ENCODE measurements at regions not wholly inside any gene's neighbourhood (a gene's known extent, or its start where the extent isn't known, plus 50 kb on each side); places are given as distances from the start of the nearest gene placed in this dataset.

DNA sequence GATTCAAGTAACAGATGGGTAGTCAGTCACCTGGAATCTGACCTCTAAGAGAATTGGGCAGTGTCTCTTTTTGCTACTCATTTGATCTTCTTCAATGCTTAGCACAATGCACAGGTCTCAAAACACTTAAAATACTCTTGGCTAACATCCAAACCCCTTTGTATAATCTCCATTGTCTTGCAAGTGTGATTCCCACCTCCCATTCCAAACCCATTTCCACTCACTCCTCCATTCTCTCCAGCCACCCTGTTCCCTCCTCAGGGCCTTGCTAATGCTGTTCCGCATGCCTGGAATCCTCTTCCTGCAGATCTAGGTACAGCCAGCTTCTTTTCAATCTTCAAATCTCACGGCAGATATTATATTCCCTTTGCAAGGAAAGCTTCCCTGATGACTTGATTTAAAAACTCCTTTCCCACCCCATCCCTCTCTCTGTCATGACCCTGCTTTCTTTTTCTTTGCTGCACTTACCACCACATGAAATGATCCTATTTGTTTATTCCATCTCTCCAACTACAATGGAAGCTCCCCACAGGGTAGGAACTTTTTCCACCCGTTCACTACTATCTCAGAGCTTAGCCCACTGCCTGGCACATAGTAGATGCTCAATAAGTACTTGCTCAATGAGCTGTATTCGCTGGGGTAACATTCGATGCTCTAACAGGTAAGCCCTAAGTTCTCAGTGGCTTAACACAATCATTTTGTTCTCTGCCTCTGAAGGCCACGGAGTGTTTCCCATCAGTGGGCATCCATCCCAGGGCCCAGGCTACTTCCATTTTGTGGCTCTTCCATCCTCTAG lies 121.7 kb downstream of the MN1 start:
- DNase-seq: no peak

DNA sequence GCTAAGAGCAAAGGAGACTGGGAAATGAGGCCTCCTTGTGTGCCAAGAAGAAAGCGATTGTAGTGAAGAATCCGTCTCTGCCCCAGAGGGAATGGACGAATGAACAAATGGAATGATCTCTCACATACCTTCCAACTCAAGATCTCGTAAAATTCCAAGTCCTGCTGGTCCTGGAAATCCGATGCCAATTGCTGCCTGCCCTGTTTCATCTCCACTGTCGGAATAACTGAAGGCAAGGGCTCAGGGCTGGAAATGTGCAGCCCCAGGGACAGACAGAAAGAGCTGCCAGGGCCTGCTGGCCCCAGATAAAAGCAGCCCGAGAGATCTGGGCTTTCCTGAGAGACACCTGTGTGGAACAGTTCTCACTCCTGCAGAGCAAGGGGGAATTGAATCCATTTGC lies 120.9 kb downstream of the MN1 start:
- no peak for DNase-seq

DNA sequence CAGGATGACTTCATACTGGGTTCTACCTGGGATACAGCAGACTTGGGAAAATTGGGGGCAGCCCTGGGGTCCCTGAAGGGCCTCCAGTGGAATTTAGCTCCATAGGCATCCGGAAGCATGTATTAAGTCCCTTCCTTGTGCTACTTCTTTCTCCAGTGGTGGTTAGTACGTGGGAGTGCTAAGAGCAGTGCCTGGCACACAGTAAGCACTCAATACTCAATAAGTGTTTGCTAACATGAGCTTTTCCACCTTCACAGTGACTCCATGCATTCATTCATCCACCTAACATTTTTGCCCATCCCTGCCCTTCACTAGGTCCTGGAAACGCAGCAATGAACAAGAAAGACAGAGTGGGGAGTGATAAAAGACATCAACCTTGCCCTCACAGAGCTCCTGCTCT lies 120.5 kb downstream of the MN1 start:
- no peak for DNase-seq

GRCh38 chr22:27682437-27682836 lies 119.1 kb downstream of the MN1 start:
- DNase-seq: no peak

DNA sequence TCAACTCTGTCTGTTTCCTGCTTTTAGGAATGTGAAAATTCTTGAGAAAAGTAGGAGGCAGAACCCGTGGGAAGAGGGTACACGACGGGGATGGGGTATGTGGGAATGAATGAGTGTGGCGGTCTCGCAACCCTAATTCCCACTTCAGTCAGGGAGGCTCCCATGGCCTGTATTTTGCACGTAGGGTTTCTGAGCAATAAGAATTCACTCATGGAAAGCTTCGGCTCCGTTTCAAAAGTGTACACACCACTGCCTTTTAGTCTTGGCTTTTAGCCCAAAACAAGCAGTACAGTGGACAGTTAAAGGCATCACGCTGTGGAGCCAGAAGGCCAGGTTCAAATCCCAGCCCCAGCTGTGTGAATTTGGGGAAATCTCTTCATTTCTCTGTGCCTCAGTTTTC lies 116.7 kb downstream of the MN1 start:
- DNase-seq: no peak

DNA sequence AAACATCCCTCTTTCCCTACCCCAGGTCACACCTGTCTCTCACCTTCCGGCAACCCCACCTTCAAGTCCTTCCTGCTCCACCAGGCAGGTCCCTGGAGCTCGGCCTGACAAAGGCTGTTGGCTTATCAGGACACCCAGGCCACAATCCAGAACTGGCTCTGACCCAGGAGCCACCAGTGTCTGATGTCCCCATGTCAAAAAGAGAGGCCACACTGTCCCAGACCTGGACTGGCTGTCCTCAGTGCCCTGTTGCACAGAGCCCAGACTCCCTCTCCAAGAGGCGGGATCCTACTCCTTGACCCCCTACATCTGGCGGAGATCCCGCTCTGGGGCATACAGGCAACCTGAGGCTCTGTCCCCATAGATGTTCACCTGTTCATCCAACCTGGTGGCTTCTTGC lies 116.0 kb downstream of the MN1 start:
- DNase-seq: no peak

- no peak for DNase-seq
Observed at GRCh38 chr22:27685970-27686369, 115.6 kb downstream of the MN1 start.

- DNase-seq: no peak
Observed at GRCh38 chr22:27686534-27686933, 115.0 kb downstream of the MN1 start.

DNA sequence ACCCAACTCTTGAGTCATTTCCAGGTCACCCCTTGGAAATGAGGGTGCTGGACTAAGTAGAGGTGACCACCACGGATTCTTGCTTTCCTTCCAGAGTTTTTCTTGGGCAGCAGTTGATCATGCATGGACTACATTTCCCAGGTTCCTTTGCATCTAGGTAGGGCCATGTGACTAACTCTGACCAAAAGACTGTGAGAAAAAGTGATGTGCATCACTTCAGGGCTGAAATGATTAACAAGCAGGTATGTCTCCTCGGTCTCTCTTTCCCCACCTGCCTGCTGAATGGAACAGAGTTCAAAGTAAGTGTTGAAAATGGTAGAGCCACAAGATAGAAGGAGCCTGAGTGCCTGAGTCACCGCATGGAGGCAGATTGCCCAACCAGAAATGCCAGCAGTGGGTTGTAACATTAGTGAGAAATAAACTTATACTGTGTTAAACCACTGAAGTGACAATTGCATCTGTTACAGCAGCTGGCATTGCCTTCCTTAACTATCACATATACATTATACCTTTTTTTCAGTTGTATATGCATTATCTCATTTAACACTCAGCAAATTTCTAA lies 113.5 kb downstream of the MN1 start:
- DNase-seq: no peak

- no peak for DNase-seq
Observed at GRCh38 chr22:27689664-27690063, 111.9 kb downstream of the MN1 start.

DNA sequence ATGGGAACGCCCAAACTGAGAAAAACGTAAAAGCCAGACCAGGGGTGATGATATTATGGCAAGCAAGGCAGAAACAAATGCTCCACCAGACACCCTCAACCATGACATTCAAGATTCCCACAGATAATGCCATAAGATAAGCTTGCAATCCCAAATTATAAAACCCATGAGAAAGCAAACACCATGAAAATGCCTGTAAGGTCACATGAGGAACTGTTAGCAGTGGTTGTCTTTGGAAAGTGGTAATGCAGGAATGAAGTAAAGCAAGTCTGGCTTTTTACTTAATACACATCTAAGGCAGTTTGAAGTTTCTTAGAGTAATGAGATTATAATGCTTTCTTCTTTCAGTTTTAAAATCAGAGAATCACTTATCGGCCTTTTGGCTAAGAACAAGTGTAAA lies 111.0 kb downstream of the MN1 start:
- DNase-seq: no peak

GRCh38 chr22:27692243-27692642 lies 109.3 kb downstream of the MN1 start:
- no peak for DNase-seq

DNA sequence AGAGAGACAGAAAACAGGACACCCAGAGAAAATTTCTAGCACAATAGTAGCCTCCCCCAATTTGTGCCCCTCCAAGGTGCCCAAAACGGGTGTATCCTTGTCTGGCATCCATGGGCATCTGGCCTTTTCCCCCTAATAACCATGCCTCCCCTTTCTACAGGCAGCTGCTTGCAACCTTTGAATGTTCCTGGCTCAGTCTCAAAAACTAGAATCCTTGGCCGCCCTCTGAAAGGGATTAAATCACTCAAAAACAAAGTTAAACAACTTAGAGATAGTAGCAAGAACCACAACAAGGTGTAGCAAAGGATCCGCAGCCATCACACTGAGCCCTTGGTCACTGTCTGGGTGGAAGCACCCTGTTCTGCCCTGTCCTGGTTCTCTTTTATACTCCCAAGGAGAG lies 105.6 kb downstream of the MN1 start:
- DNase-seq: no peak

GRCh38 chr22:27697888-27698287 lies 103.7 kb downstream of the MN1 start:
- DNase-seq: no peak

Measured in stimulated activated CD4-positive, alpha-beta T cell treated with anti-CD3 and anti-CD28 coated beads, Interleukin-1b, Interleukin-23, amount 100 ng/mL, for 48 hours (primary cell).